GM19372 (cell line): ENCODE measurements at regions not wholly inside any gene's neighbourhood (a gene's known extent, or its start where the extent isn't known, plus 50 kb on each side); places are given as distances from the start of the nearest gene placed in this dataset.
A peak's percentile ranks its signal among the peaks of the same experiment; 100 is the strongest.

Source experiments
- ATAC-seq: cut with Tn5 transposase; IDR thresholded peaks from one replicate; pipeline ENCODE4 v1.9.1; 2021; ENCODE audit warnings: mild to moderate bottlenecking, low read depth, moderate library complexity; ENCODE audit not compliant: unreplicated experiment

DNA sequence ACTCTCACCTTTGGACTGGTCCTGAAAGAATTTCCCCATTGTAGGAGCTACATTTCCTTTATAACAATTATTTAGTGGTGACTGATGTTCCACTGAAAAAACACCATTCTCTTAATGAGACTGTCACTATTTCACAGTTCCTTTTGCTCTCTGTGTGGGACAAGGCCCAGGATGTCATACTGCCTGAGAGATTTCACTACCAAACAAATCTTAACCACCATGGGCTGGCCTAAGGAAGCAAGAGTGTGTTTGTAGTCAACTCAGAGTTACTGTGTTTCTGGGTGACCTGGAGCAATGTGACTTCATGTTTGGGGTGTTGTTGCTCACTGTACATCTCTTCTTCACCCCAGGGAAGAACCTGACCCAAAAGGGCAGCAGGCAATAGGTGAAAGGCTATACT lies 50.1 kb upstream of the ZNF608 start:
- no peak for ATAC-seq

DNA sequence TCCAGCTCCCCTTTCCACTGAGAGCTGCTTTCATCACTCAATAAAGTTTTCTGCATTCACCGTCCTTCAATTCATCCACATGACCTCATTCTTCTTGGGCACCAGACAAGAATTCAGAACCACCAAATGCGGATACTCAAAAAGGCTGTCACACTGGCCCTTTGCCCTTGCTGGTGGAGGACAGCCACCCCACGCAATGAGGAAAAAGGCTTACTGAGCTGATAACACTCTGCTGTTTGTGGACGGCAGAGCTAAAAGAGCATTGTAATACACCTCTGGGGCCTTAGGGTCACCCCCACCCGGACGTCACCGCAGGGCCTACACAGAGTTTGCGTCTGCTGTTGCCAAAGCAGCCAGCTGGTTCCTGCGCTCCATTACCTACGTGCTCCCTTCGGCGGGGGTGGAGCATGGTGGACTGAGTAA lies 51.2 kb upstream of the ZNF608 start:
- no peak for ATAC-seq

- ATAC-seq, result no peak
These were observed 52.5 kb upstream of the ZNF608 start for GRCh38 chr5:124798890-124799289.

DNA sequence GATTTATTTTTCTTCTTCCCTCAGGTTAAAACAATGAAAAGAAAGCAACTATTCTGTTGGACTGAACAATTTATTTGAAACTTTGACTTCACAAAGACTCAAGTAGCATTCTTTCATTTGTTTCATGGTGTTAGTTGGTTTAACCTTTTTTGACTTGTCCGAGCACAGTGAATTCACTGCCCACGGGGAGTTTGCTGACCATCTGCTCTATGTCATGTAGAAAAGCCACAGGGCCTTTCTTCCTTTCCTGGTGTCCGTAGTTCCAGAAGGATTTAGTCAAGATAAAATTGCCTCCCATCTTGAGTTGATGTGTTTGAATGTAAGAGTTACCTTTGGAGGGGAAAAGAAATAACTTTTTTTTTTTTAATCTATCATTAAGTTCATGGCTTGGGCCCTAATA lies 55.1 kb upstream of the ZNF608 start:
- ATAC-seq, result no peak

GRCh38 chr5:124803617-124804323 lies 57.3 kb upstream of the ZNF608 start:
- ATAC-seq, result no peak

DNA sequence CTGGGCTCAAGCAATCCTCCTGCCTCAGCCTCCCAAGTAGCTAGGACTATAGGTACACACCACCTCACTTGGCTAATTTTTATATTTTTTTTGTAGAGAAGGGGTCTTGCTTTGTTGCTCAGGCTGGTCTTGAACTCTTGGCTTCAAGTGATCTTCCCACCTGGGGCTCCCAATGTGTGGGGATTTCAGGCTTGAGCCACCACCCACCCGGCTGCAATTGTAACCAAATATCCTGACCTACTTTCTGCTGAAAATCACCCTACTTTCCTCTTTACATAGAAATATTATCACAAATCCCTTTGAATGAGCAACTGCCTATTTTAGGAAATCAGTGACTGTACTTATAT lies 59.6 kb upstream of the ZNF608 start:
- ATAC-seq, result no peak

DNA sequence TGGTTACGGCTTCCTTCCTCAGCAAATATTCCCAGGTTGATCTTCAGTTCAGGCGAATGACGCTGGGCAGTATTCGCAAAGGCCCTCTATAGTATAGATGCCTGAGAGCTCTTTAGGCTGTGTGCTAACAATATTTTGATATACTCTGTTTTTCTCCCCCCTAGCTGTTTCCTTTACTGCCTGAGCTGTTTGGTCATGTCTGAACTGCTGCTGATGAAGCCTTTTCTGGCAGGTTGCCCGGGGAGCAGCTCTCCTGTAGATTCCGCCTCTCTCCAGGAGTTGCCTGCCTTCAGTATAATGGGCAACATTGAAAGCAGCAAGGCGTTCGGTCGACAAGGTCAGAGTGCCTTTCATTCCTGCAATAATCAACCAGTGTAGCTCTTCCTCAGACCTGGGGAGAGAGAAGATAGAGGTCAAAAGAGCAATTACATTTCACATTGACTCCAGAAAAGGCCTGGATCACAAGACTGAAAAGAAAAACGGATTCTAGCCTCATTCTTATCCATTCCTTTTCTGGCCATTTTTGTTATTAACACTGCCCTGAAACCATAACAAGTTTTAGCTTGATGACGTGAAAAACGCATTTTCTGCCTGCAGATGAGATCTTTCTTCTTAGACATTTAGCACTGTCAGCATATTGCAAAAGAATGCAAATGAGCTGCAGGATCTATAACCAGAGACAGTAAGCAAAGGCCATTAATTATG lies 60.1 kb upstream of the ZNF608 start:
- no peak for ATAC-seq

- ATAC-seq, result no peak
These were observed 62.4 kb upstream of the ZNF608 start for GRCh38 chr5:124808842-124809268.

GRCh38 chr5:124810396-124811006 lies 64.1 kb upstream of the ZNF608 start:
- no peak for ATAC-seq

DNA sequence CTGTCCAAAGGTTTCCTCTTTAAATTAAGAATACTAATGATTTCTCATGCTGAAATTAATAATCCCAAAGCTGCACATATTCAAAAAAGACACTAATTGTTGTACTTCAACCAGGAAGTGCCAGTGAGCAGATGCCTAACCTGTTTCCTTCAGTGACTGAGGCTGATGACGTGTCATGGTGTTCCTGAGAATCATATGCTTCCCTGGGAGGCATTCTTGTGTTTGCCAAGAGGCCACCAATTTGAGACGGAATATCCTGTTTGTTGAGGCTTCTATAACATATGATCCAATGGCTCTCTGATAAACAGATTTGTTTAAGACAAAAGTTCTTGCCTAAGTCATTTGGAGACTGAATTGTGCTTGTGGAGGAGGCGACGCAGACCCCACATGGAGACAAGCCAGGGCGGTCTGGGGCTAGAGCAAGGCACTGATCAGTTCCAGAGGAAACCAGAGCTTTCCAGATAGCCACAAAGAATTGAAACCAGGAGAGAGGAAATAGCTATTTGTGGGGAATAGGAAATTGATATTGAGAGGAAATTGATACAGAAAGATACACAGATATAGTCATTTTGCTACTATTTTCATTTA lies 66.4 kb upstream of the ZNF608 start:
- no peak for ATAC-seq

DNA sequence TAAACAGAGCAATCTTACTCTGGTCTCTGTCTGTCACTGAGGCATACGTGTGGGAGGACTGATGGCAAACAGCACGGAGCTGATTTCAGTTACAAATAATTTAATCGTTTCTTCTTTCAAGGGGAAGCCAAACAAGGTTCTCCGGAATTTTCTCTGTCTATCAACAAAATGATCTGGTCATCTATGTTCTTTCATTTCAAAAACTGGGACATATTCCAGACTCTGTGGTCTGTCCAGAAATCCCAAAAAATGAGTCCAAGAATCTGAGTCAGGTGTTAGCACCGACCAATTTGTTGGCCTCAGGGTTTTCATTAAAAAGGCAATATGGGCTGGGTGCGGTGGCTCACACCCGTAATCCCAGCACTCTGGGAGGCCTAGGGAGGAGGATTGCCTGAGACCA lies 69.9 kb upstream of the ZNF608 start:
- no peak for ATAC-seq

- ATAC-seq, result no peak
These were observed 72.8 kb upstream of the ZNF608 start for GRCh38 chr5:124819201-124819600.

- ATAC-seq, result no peak
These were observed 76.2 kb upstream of the ZNF608 start for GRCh38 chr5:124822647-124823046.

DNA sequence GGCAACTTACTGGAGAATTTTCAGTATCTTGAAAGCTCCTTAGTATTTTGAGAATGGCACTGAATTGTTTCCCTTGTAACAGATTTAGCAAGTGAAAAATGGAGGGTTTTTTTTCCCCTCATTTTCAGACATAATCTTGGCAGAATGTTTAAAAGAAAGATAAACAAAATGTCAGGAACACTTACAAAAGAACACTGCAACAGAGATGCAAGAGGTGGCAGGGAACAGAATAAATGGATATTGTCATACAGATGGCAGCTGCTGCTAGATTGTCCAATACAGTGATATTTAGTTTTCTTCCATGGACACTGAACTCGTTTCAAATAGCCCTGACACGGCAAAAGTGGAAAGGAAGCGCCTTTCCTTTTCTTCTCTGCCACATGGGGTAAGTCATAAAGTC lies 76.9 kb upstream of the ZNF608 start:
- no peak for ATAC-seq

- ATAC-seq, result no peak
These were observed 78.3 kb upstream of the ZNF608 start for GRCh38 chr5:124824637-124825158.

GRCh38 chr5:124825250-124825982 lies 79.0 kb upstream of the ZNF608 start:
- ATAC-seq, result peak; percentile 70

GRCh38 chr5:124825983-124826337 lies 79.5 kb upstream of the ZNF608 start:
- ATAC-seq, result no peak

DNA sequence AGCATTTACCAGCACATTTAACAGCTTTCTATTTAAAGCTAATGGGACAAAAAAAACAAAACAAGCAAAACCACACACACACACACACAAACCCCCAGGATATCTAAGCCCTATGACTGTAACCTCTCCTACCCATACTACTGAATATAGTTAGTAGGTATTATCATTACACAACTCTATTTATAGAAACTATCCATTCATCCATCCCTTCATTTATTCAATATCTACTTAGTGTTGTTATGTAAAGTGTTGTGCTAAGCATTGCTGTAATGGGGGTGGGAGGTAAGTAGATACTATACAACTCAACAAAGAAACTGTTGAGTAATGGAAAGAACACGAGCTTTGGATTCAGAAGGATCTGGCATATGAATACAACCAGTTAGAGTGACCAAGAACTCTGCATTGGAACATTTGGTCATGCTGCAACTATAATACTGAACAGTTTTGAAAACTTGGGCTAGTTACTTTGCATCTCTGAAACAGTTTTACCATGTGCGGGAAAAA lies 82.3 kb upstream of the ZNF608 start:
- no peak for ATAC-seq

DNA sequence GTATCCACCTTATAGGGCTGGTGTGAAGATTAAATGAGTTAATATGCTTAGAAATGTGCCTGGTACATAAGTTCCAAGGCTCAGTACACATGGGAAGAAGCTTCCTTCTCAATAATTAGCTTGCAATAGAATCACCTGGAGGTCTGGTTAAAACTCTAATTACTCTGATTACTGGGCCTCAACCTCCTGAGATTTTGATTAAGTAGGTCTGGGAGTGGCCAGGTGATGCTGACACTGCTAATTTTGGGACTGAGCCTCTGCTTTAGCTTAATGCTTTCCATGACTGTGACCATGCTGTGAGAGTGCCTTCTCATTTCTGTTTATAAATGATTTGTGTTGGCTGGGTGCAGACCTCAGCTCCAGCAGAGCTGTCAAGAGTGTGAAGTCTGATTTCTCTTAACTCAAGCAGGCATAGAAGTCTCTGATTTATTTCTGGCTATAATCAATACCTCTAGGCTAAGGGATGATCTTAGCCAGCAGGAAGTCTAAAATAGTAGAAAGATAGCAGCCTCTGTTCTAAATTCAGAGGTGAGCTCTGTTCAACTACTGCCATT lies 85.3 kb upstream of the ZNF608 start:
- ATAC-seq, result no peak

- ATAC-seq, result no peak
These were observed 86.1 kb upstream of the ZNF608 start for GRCh38 chr5:124832510-124832909.
